PC-3 (cell line): ENCODE measurements at regions not wholly inside any gene's neighbourhood (a gene's known extent, or its start where the extent isn't known, plus 50 kb on each side); places are given as distances from the start of the nearest gene placed in this dataset.

ENCODE experiments used
- ATAC-seq: fragments of 200-7000 bp; cut with Tn5 transposase; 2 replicates; pipeline ENCODE4 v1.9.1; 2020; ENCODE audit warnings: mild to moderate bottlenecking, moderate library complexity
- BruUV-seq: library from RNA; stranded (reverse); fragments of 400-500 nt; replicated peaks from 2 replicates; lab custom pipeline; 2021; lab: Mats Ljungman, UMichigan
- CTCF ChIA-PET: fragments of 300-600 bp; sonication (Branson Sonifier 250); formaldehyde crosslinking; loops from one replicate; lab custom pipeline; 2022; ENCODE audit warnings: antibody characterized with exemption; lab: Charles Lee
- POLR2A ChIA-PET: fragments of 300-600 bp; sonication (Branson Sonifier 250); formaldehyde crosslinking; loops from one replicate; lab custom pipeline; 2022; ENCODE audit warnings: antibody characterized with exemption; ENCODE audit not compliant: unreplicated experiment; lab: Charles Lee
- DNase-seq: peaks from one replicate; pipeline ENCODE4 v3.0.0-alpha.2; 2015
- H2AFZ ChIP-seq: fragments of 300-600 bp; sonication (generic); 2 replicates; pipeline ENCODE4 v1.6.0; 2016; ENCODE audit warnings: antibody characterized with exemption, low read length
- H3F3A ChIP-seq: fragments of 300-600 bp; sonication (generic); one replicate; pipeline ENCODE4 v1.6.0; 2017; ENCODE audit warnings: antibody characterized with exemption, low read length, control low read depth, mild to moderate bottlenecking; ENCODE audit not compliant: unreplicated experiment
- H3K27ac ChIP-seq: fragments of 300-600 bp; sonication (generic); 2 replicates; pipeline ENCODE4 v1.5.1; 2016; ENCODE audit warnings: mild to moderate bottlenecking, low read length
- H3K27me3 ChIP-seq: fragments of 300-600 bp; sonication (generic); 2 replicates; pipeline ENCODE4 v1.6.1; 2016; ENCODE audit warnings: low read length, mixed read lengths
- H3K36me3 ChIP-seq: fragments of 300-600 bp; sonication (generic); 2 replicates; pipeline ENCODE4 v1.6.1; 2016; ENCODE audit warnings: low read depth, mixed run types, low read length, mixed read lengths
- H3K4me1 ChIP-seq: fragments of 300-600 bp; sonication (generic); 2 replicates; pipeline ENCODE4 v1.5.1; 2016; ENCODE audit warnings: low read length; ENCODE audit not compliant: insufficient read depth
- H3K4me2 ChIP-seq: fragments of 300-600 bp; sonication (generic); 2 replicates; pipeline ENCODE4 v1.6.0; 2016; ENCODE audit warnings: low read length
- H3K4me3 ChIP-seq: fragments of 300-600 bp; sonication (generic); 2 replicates; pipeline ENCODE4 v1.5.1; 2016; ENCODE audit warnings: mild to moderate bottlenecking, low read length, mixed read lengths
- H3K79me2 ChIP-seq: fragments of 300-600 bp; sonication (generic); 2 replicates; pipeline ENCODE4 v1.6.1; 2017; ENCODE audit warnings: low read length, mixed read lengths
- H3K9ac ChIP-seq: fragments of 300-600 bp; sonication (generic); 2 replicates; pipeline ENCODE4 v1.6.0; 2016; ENCODE audit warnings: mild to moderate bottlenecking, low read length
- H3K9me2 ChIP-seq: fragments of 300-600 bp; sonication (generic); replicated peaks from 2 replicates; pipeline ENCODE4 v1.6.1; 2016; ENCODE audit warnings: mixed run types, low read length, mixed read lengths
- H3K9me3 ChIP-seq: fragments of 300-600 bp; sonication (generic); 2 replicates; pipeline ENCODE4 v1.6.1; 2016; ENCODE audit warnings: low read length, mixed read lengths
- H4K20me1 ChIP-seq: fragments of 300-600 bp; sonication (generic); 2 replicates; pipeline ENCODE4 v1.6.1; 2016; ENCODE audit warnings: low read length, mixed read lengths
- CTCF ChIP-seq: fragments of 300-600 bp; sonication (generic); conservative IDR thresholded peaks from 2 replicates; pipeline ENCODE4 v1.5.1; 2017; ENCODE audit warnings: antibody characterized with exemption, low read depth, mild to moderate bottlenecking, low read length
- EZH2 ChIP-seq: fragments of 300-600 bp; sonication (generic); IDR thresholded peaks from one replicate; pipeline ENCODE4 v1.6.1; 2017; ENCODE audit warnings: antibody characterized with exemption, mild to moderate bottlenecking, low read length; ENCODE audit not compliant: unreplicated experiment
- EZH2phosphoT487 ChIP-seq: fragments of 300-600 bp; sonication (generic); IDR thresholded peaks from 2 replicates; pipeline ENCODE4 v1.6.1; 2018; ENCODE audit warnings: mild to moderate bottlenecking, antibody characterized with exemption, low read length, borderline replicate concordance
- intact Hi-C: fragments of 100-400 bp; cut with micrococcal nuclease; formaldehyde crosslinking; loops from 2 replicates; pipeline ENCODE4 v1.9.0; 2023

DNA sequence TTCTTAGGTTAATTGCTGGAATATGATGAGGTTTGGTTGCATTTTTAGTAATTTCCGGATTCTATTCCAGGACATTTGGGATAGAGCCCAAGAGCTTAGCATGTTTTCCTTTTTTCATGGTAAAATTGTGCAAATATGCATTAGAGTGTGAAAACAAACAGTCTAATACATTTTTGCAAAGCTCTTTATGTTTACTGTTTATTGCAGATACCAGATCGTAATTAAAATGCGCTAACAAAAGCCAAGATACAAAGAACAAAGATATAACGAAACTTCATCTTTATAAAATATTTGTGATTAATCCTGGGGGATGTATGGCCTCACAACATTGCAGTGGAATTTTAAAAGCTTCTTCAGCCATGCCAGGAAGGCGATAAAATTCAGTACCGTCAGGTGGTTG, 94.5 kb upstream of the TBC1D5 start:
- ATAC-seq = no peak
- ChIA-PET CTCF (interaction anchor here (0.6 kb wide), 2 partner anchors 74 to 1052 kb away, joined by 3 read pairs; no protein-coding TSS in a partner anchor), POLR2A (no interaction called here)
- BruUV-seq = no TSS peak
- Histone ChIP-seq H3K4me2 (peak overlapping the region; percentile 55), H3K4me1 (peaks cover 18% of the 10 kb centered on the region), H3K27me3 (no peaks in the 10 kb centered on the region), H3K27ac (no peak overlapping the region), H3K79me2 (no peaks in the 10 kb centered on the region), H3K36me3 (no peaks in the 10 kb centered on the region), H2AFZ (peak overlapping the region; percentile 69), H3K9ac (no peak overlapping the region), H3F3A (no peaks in the 10 kb centered on the region), H4K20me1 (no peaks in the 10 kb centered on the region), H3K9me3 (no peaks in the 10 kb centered on the region), H3K9me2 (no peaks in the 10 kb centered on the region), H3K4me3 (peak overlapping the region; percentile 42)
- intact Hi-C loops = loop anchor here (2.0 kb wide), 1 partner anchor 96 kb away; no protein-coding TSS in a partner anchor
- TF ChIP-seq EZH2phosphoT487 (no peak), EZH2 (no peak), CTCF (no peak)
- no peak for DNase-seq

DNA sequence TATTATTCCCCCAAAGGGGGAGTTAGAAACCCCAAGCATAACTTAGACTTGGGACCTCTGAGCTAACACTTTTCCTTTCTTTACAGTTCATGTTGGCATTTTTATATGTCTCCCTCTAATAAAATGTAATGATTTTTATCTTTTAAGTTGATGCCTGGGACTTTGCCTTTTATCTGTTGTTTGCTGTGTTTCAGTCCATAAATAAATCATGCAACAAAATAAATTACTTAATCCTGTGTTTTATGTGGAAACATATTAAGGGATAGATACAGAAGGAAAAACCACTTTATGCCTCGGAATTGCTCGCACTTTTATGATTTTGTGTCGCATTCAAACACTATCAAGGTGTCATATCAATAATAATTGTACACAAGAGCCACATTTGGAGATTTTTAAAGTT, 93.7 kb upstream of the TBC1D5 start:
- no TSS peak for BruUV-seq
- H3F3A ChIP-seq = no peaks in the 10 kb centered on the region
- H3K9ac ChIP-seq = no peak overlapping the region
- intact Hi-C loops = loop anchor here (2.0 kb wide), 1 partner anchor 95 kb away; no protein-coding TSS in a partner anchor
- ATAC-seq (no peak), DNase-seq (no peak)
- peak overlapping the region; percentile 42 for H3K4me3 ChIP-seq
- peak overlapping the region; percentile 55 for H3K4me2 ChIP-seq
- ChIA-PET CTCF (no interaction called here), POLR2A (no interaction called here)
- H3K36me3 ChIP-seq = no peaks in the 10 kb centered on the region
- TF ChIP-seq EZH2 = no peak
- no peak overlapping the region for H3K27ac ChIP-seq
- no peaks in the 10 kb centered on the region for H3K79me2 ChIP-seq
- no peaks in the 10 kb centered on the region for H3K27me3 ChIP-seq
- H3K9me3 ChIP-seq = no peaks in the 10 kb centered on the region
- peak overlapping the region; percentile 69 for H2AFZ ChIP-seq
- H4K20me1 ChIP-seq = no peaks in the 10 kb centered on the region
- H3K4me1 ChIP-seq = peaks cover 26% of the 10 kb centered on the region
- H3K9me2 ChIP-seq = no peaks in the 10 kb centered on the region

DNA sequence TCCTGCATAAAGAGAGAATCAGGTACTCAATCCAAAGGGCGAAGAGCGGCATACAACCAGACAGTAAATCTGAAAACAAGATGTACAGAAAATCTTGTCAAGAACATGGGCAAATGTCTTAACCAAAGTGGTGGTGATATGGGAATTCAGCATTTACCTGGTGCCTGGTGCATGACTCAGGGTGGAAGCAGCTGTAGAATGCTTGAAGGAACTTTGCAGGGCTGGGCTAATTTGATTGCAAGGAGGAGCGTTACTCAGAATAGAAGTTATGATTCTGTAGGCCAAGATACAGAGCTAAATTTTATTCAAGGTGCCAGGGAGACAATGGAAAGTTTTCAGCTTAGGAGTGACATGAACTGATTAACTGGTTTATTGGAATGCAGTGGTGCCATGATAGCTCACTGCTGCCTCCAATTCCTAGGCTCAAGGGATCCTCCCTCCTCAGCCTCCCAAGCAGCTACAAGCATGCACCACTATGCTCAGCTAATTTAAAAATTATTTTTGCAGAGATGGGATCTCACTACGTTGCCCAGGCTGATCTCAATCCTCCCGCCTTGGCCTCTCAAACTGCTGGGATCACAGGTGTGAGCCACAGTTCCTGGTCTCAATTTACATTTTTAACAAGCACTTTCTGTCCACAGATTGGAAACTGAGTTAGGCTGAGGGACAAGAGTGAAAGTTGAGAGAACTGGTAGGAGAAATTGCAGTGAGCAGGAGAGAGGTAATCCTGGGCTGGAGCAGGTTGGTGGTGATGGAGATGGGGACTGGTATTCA, 91.5 kb upstream of the TBC1D5 start:
- Histone ChIP-seq H3K4me1 (peaks cover 32% of the 10 kb centered on the region), H4K20me1 (no peaks in the 10 kb centered on the region), H3K4me2 (no peak overlapping the region), H3K9me2 (no peaks in the 10 kb centered on the region), H3F3A (no peaks in the 10 kb centered on the region), H3K9me3 (no peaks in the 10 kb centered on the region), H2AFZ (no peak overlapping the region), H3K9ac (no peak overlapping the region), H3K36me3 (no peaks in the 10 kb centered on the region), H3K4me3 (no peak overlapping the region), H3K79me2 (no peaks in the 10 kb centered on the region), H3K27ac (no peak overlapping the region), H3K27me3 (no peaks in the 10 kb centered on the region)
- peak; percentile 80 for ATAC-seq
- ChIA-PET CTCF (interaction anchor here (0.5 kb wide), 1 partner anchor 100 kb away, joined by 6 read pairs; no protein-coding TSS in a partner anchor), POLR2A (interaction anchor here (0.6 kb wide), 1 partner anchor 91 kb away, joined by 3 read pairs; no protein-coding TSS in a partner anchor)
- intact Hi-C loops = no loop called here
- no TSS peak for BruUV-seq
- no peak for TF ChIP-seq EZH2
- no peak for TF ChIP-seq CTCF
- no peak for TF ChIP-seq EZH2phosphoT487
- DNase-seq = peak; percentile 77
